Karpas-422 (cell line): ENCODE measurements at regions not wholly inside any gene's neighbourhood (a gene's known extent, or its start where the extent isn't known, plus 50 kb on each side); places are given as distances from the start of the nearest gene placed in this dataset.

Experiments used
- DNase-seq: peaks from one replicate; pipeline ENCODE4 v3.0.0-alpha.2; 2015
- H2AFZ ChIP-seq: fragments of 200-600 bp; sonication (generic); 2 replicates; pipeline ENCODE4 v1.6.1; 2014; ENCODE audit warnings: antibody characterized with exemption, low read length, mixed read lengths
- H3K27ac ChIP-seq: fragments of 200-600 bp; sonication (generic); 2 replicates; pipeline ENCODE4 v1.5.1; 2014; ENCODE audit warnings: mild to moderate bottlenecking, low read length, moderate library complexity
- H3K27me3 ChIP-seq: fragments of 200-600 bp; sonication (generic); 2 replicates; pipeline ENCODE4 v1.6.1; 2014; ENCODE audit warnings: low read length, mixed read lengths
- H3K36me3 ChIP-seq: fragments of 200-600 bp; sonication (generic); 2 replicates; pipeline ENCODE4 v1.6.1; 2014; ENCODE audit warnings: low read length, mixed read lengths; ENCODE audit not compliant: insufficient read depth
- H3K4me1 ChIP-seq: fragments of 200-600 bp; sonication (generic); 2 replicates; pipeline ENCODE4 v1.6.1; 2014; ENCODE audit warnings: mild to moderate bottlenecking, low read length, mixed read lengths
- H3K4me2 ChIP-seq: fragments of 200-600 bp; sonication (generic); 2 replicates; pipeline ENCODE4 v1.6.1; 2014; ENCODE audit warnings: low read length, low read depth, mild to moderate bottlenecking; ENCODE audit not compliant: poor library complexity, severe bottlenecking
- H3K4me3 ChIP-seq: fragments of 200-600 bp; sonication (generic); 2 replicates; pipeline ENCODE4 v1.5.1; 2014; ENCODE audit warnings: mild to moderate bottlenecking, antibody characterized with exemption, low read length, mixed read lengths
- H3K79me2 ChIP-seq: fragments of 200-600 bp; sonication (generic); 2 replicates; pipeline ENCODE4 v1.6.1; 2014; ENCODE audit warnings: mild to moderate bottlenecking, low read length, mixed read lengths
- H3K9ac ChIP-seq: fragments of 200-600 bp; sonication (generic); 2 replicates; pipeline ENCODE4 v1.6.0; 2014; ENCODE audit warnings: low read length
- H3K9me2 ChIP-seq: fragments of 200-600 bp; sonication (generic), shearing (Covaris generic); replicated peaks from 2 replicates; pipeline ENCODE4 v1.6.0; 2014; ENCODE audit warnings: mild to moderate bottlenecking, low read length, moderate library complexity; ENCODE audit not compliant: insufficient read depth
- H3K9me3 ChIP-seq: fragments of 300-700, 200-600 bp; sonication (generic); 2 replicates; pipeline ENCODE4 v1.6.1; 2014; ENCODE audit warnings: low read length, mixed read lengths
- H4K20me1 ChIP-seq: fragments of 200-600 bp; sonication (generic); 2 replicates; pipeline ENCODE4 v1.6.1; 2014; ENCODE audit warnings: mild to moderate bottlenecking, antibody characterized with exemption, low read length, low read depth; ENCODE audit not compliant: insufficient read depth

GRCh38 chr6:104527761-104528415 lies 331.8 kb downstream of the HACE1 start:
- no peak overlapping the region for H2AFZ ChIP-seq
- H3K4me3 ChIP-seq, result no peak overlapping the region
- peak; percentile 72 for DNase-seq
- H3K9me2 ChIP-seq, result no peaks in the 10 kb centered on the region
- no peaks in the 10 kb centered on the region for H3K4me1 ChIP-seq
- H3K27ac ChIP-seq, result no peak overlapping the region
- no peaks in the 10 kb centered on the region for H3K27me3 ChIP-seq
- no peak overlapping the region for H3K9ac ChIP-seq
- no peaks in the 10 kb centered on the region for H3K9me3 ChIP-seq
- no peaks in the 10 kb centered on the region for H3K79me2 ChIP-seq
- H3K36me3 ChIP-seq, result no peaks in the 10 kb centered on the region
- no peak overlapping the region for H3K4me2 ChIP-seq
- H4K20me1 ChIP-seq, result no peaks in the 10 kb centered on the region

DNA sequence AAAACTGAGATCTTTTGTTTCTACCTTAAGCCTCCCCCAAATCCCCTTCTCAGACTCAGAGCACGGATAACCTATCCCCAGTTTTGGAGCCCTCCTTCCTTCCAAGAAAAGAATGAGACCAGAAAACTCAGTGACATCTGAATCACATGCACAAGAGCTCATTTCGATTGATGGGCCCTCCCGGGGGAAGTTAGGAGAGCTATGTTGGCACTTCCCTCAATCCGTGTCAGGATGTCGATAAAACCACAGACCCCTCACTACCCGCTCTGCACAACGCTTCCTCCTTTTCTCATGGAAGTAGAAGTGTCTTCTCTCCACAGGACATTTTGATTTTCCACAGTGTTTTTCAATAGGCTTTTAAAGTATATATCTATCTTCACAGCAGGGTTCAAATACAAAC lies 332.4 kb downstream of the HACE1 start:
- Histone ChIP-seq H3K79me2 (no peaks in the 10 kb centered on the region), H3K4me2 (no peak overlapping the region), H3K9me2 (no peaks in the 10 kb centered on the region), H3K4me3 (no peak overlapping the region), H3K9me3 (no peaks in the 10 kb centered on the region), H3K9ac (no peak overlapping the region), H3K4me1 (no peaks in the 10 kb centered on the region), H3K36me3 (no peaks in the 10 kb centered on the region), H2AFZ (no peak overlapping the region), H4K20me1 (no peaks in the 10 kb centered on the region), H3K27me3 (no peaks in the 10 kb centered on the region), H3K27ac (no peak overlapping the region)
- DNase-seq, result no peak

GRCh38 chr6:104526376-104526775 lies 333.3 kb downstream of the HACE1 start:
- Histone ChIP-seq H3K4me2 (no peak overlapping the region), H3K27ac (no peak overlapping the region), H3K9me3 (no peaks in the 10 kb centered on the region), H4K20me1 (no peaks in the 10 kb centered on the region), H2AFZ (no peak overlapping the region), H3K4me1 (no peaks in the 10 kb centered on the region), H3K4me3 (no peak overlapping the region), H3K36me3 (no peaks in the 10 kb centered on the region), H3K9me2 (no peaks in the 10 kb centered on the region), H3K79me2 (no peaks in the 10 kb centered on the region), H3K9ac (no peak overlapping the region), H3K27me3 (no peaks in the 10 kb centered on the region)
- DNase-seq, result no peak

DNA sequence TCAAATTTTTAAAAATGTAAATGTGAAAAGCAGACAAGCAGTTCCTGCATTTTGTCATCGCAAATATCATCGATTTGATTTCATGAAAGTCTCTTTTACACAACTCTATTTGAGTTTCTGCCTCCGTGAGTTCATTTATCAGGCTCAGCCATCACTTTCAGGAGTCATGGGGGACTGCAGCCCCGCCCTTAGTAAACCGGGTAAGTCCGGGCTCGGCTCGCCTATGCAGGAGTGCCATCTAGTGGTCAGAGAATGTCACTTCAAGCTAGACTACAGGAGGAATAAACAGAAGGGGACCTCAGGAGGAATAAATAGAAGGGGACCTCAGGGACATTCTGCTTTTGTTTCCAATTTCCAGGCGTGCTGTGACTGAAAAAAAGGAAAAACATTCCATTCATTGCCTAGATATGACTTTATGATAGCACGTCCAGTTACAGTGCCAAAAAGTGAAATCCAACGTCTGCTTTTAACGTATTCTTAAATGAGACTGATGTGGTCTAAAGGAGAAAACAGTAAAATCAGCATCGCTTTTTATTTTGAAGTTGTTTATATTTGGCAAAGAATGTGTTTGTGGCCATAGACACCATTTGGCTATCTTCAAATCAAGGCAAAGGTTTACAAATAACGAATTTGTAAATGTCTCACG lies 333.9 kb downstream of the HACE1 start:
- Histone ChIP-seq H3K36me3 (no peaks in the 10 kb centered on the region), H3K27me3 (no peaks in the 10 kb centered on the region), H3K79me2 (no peaks in the 10 kb centered on the region), H3K9ac (no peak overlapping the region), H3K27ac (no peak overlapping the region), H3K4me3 (no peak overlapping the region), H3K4me1 (no peaks in the 10 kb centered on the region), H2AFZ (no peak overlapping the region), H3K9me3 (no peaks in the 10 kb centered on the region), H3K9me2 (no peaks in the 10 kb centered on the region), H4K20me1 (no peaks in the 10 kb centered on the region), H3K4me2 (no peak overlapping the region)
- peak; percentile 91 for DNase-seq

DNA sequence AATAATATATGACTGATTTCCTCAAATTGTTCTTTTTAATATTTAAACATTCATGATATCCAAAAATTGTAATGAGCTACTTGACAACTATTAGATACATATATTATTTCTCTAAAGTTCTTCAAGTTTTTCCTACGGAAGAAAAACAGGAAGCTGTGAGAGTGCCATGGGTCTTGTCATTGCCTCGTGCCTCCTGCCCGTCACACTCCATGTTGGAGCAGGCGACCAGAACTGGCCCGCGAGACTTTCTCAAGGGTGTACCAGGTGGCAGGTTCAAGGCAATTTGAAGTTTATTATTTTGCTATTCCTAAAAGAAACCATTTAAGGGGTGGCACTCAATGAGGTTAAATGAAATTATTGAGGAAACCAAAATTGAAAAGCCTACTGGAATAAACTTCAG lies 337.2 kb downstream of the HACE1 start:
- no peak for DNase-seq
- H3K79me2 ChIP-seq, result no peaks in the 10 kb centered on the region

GRCh38 chr6:104521176-104521575 lies 338.5 kb downstream of the HACE1 start:
- Histone ChIP-seq H3K36me3 (no peaks in the 10 kb centered on the region), H3K27me3 (no peaks in the 10 kb centered on the region), H2AFZ (no peak overlapping the region), H3K9me3 (no peaks in the 10 kb centered on the region), H4K20me1 (no peaks in the 10 kb centered on the region), H3K4me2 (no peak overlapping the region), H3K9ac (no peak overlapping the region), H3K79me2 (no peaks in the 10 kb centered on the region), H3K4me1 (no peaks in the 10 kb centered on the region), H3K4me3 (no peak overlapping the region), H3K9me2 (no peaks in the 10 kb centered on the region), H3K27ac (no peak overlapping the region)
- DNase-seq, result no peak

More for the DNA sequence above, 337.2 kb downstream of the HACE1 start:
- H3K4me1 ChIP-seq, result no peaks in the 10 kb centered on the region
- no peaks in the 10 kb centered on the region for H3K36me3 ChIP-seq
- H3K27ac ChIP-seq, result no peak overlapping the region
- H3K9me3 ChIP-seq, result no peaks in the 10 kb centered on the region
- H3K4me2 ChIP-seq, result no peak overlapping the region
- H4K20me1 ChIP-seq, result no peaks in the 10 kb centered on the region
- no peaks in the 10 kb centered on the region for H3K27me3 ChIP-seq
- no peaks in the 10 kb centered on the region for H3K9me2 ChIP-seq
- H3K9ac ChIP-seq, result no peak overlapping the region
- H2AFZ ChIP-seq, result no peak overlapping the region
- H3K4me3 ChIP-seq, result no peak overlapping the region

DNA sequence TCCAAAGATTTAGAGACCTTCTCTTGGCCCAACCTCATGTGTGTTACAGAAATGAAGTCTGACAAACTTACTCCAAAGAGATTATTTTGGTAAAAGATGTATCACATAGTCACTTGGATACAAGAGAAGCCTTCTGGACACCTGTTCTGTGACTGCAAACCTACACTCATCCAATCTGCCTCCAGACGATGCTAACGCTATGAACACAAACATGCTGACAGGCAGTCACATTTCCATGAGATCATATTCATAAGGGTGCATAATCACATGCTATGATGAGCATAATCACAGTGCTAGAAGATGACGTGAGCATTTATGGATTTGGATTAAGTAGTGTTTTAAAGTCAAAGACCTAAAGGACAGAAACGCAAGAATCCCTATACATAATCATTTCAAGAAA lies 340.2 kb downstream of the HACE1 start:
- Histone ChIP-seq H2AFZ (no peak overlapping the region), H3K27ac (no peak overlapping the region), H3K4me1 (no peaks in the 10 kb centered on the region), H4K20me1 (no peaks in the 10 kb centered on the region), H3K4me3 (no peak overlapping the region), H3K79me2 (no peaks in the 10 kb centered on the region), H3K9me2 (no peaks in the 10 kb centered on the region), H3K36me3 (no peaks in the 10 kb centered on the region), H3K9me3 (no peaks in the 10 kb centered on the region), H3K9ac (no peak overlapping the region), H3K4me2 (no peak overlapping the region), H3K27me3 (no peaks in the 10 kb centered on the region)
- DNase-seq, result no peak

DNA sequence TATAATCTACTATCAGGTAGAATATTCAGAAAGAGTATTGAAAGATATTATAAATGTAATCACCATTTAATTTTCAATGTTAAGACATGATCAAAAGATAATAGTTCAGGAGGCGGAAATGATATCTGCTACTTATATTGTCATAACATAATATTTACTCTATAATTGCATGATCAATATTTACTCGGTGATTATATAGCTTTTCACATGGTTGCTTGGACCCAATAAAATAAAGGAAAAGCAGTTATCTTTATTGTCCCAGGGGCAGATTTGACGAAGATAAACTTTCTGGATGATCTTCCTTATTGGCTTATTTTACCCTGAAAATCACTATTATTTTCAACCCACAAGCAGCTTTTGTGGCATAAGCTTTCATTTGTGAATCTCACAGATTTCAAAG lies 350.4 kb downstream of the HACE1 start:
- Histone ChIP-seq H3K4me1 (no peaks in the 10 kb centered on the region), H3K79me2 (no peaks in the 10 kb centered on the region), H3K9me2 (no peaks in the 10 kb centered on the region), H3K9ac (no peak overlapping the region), H3K27me3 (no peaks in the 10 kb centered on the region), H3K4me2 (no peak overlapping the region), H3K4me3 (no peak overlapping the region), H3K27ac (no peak overlapping the region), H2AFZ (no peak overlapping the region), H3K9me3 (no peaks in the 10 kb centered on the region), H3K36me3 (no peaks in the 10 kb centered on the region), H4K20me1 (no peaks in the 10 kb centered on the region)
- no peak for DNase-seq
